HG03135 (cell line): ENCODE measurements at regions not wholly inside any gene's neighbourhood (a gene's known extent, or its start where the extent isn't known, plus 50 kb on each side); places are given as distances from the start of the nearest gene placed in this dataset.

Experiments used
- ATAC-seq: cut with Tn5 transposase; IDR thresholded peaks from one replicate; pipeline ENCODE4 v1.9.1; 2021; ENCODE audit warnings: mild to moderate bottlenecking, moderate library complexity; ENCODE audit not compliant: unreplicated experiment

- ATAC-seq = no peak
Observed at GRCh38 chr6:67300430-67301040, 1334.5 kb upstream of the ADGRB3 start.

DNA sequence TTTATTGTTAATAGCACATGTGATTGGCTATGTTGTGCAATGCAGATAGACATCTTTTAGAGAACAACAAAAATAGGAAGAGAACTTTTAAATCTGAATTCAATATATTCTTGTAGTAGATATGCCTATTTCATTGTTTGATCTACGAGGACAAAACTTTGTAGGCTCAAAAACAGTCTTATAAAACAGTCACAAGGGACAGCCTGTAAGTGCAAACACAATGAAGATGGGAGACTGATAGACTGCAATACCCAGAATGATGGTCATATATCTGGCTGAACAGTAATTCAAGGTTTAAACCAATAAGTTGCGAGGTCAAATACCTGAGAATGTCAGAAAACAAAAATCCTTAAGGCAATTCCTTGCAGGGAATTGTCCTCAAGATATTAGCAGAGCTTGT lies 1342.9 kb upstream of the ADGRB3 start:
- ATAC-seq = no peak

DNA sequence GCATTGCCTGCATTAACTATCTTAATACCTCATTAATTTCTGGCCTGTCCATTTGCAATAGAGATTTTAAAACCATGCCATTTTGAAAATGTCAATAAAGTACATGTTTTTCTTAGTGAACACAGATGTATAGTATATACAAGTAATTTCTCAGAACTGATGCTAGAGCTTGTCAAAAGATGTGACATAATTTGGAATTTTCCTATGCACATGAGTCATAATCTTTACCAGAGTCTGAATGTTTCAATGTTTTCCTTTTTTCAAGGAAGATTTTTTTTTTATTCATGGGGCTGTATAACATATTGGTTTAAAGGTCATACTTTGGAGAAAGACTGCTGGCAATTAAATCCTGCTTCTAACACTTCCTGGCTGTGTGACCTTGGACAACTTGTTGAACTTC lies 1347.5 kb upstream of the ADGRB3 start:
- ATAC-seq = no peak

DNA sequence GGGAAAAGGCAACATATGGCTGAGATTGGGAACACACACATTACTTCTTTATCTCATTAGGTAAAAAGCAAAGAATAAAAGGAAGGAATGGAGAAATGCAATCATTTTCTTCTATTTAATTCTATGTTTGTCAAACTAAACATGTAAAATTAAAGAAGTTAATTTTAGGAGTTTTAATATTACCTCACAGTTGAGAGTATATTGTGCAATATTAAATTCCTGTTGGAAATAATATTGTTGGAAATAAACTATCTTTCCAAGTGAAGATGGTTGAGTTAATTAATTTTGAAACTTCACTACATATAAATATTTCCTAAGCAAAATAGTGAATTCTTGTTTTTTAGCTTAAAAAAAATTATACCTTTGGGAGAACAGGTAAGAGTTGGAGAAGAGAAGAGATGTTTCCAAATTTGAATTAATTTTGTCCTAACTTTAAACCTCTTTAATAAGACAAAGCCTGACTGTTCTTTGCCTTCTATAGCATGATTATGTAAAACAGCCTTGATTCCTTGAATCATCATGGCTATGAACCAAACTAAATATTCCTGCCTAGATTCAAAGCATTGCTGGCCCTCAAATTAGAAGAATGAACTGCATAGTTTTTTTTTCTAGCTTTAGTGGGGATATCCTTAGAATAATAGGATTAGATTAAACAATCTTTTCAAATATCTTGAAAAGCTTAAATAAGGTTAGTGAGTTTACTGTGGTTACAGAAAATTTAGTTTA lies 1349.1 kb upstream of the ADGRB3 start:
- no peak for ATAC-seq

GRCh38 chr6:67277312-67277711 lies 1357.8 kb upstream of the ADGRB3 start:
- no peak for ATAC-seq

DNA sequence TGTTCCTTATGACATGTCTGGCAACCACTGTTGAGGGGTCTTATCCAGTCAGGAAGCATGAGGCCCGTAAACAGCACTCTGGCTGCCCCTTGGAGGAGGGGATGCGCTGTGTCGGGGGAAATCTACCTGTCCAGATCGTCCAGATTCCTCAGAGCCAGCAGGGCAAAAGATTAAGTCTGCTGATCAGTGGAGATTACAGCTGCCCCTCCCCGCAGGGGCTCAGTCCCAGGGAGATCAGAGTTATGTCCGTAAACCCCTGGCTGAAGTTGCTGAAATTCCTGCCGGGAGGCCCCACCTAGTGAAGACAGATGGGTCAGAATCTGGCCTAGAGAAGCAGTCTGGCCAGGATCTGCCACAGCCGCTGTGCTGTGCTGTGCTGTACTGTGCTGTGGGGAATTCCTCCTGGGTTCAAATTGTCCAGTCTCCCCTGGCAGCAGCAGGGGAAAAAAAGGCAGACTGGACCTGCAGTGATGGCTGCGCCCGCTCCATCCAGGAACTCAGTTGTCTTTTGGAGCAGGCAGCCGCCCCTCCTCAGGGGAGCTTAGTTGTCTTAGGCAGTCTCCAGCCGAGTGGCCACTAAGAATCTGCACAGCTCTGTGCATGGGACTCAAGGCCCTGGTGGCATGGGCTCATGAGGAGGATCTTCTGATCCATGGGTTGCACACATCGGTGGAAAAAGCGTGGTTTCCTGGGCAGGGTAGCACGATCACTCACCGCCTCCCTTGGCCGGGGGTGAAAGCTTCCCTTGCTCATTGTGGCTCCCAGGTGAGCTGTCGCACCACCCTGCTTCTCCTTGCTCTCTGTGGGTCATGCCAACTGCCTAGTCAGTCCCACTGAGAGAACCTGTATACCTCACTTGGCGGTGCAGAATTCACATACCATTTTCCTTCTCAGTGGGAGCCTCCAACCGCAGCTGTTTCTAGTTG lies 1368.8 kb upstream of the ADGRB3 start:
- ATAC-seq = no peak

GRCh38 chr6:67252663-67253062 lies 1382.4 kb upstream of the ADGRB3 start:
- no peak for ATAC-seq

DNA sequence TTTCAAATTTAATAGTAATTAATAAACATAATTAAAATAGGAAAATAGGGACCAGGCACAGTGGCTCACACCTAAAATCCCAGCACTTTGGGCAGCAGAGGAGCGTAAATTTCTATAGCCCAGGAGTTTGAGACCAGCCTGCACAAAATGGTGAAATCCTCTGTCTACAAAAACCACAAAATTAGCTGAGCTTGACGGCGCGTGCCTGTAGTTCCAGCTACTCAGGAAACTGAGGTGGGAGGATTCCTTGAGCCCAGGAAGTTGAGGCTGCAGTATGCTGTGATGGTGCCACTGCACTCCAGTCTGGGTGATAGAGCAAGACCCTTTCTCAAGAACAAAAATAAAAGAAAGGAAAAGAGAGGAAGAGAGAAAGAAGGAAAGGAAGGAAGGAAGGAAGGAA lies 1387.0 kb upstream of the ADGRB3 start:
- ATAC-seq = no peak

DNA sequence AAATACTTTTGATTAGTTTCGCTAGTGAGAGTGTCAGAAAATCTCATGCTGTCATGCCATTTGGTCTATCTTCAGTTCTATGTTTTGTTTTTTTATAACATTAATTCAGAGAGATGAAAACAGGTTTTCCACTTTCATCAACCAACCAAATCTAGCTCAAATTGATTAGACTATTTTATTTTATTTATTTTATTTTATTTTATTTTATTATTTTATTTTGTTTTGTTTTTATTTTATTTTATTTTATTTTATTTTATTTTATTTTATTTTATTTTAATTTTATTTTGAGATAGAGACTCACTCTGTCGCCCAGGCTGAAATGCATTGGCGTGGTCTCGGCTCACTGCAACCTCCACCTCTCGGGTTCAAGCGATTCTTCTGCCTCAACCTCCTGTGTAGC lies 1391.0 kb upstream of the ADGRB3 start:
- ATAC-seq = no peak

GRCh38 chr6:67237277-67237676 lies 1397.8 kb upstream of the ADGRB3 start:
- no peak for ATAC-seq

DNA sequence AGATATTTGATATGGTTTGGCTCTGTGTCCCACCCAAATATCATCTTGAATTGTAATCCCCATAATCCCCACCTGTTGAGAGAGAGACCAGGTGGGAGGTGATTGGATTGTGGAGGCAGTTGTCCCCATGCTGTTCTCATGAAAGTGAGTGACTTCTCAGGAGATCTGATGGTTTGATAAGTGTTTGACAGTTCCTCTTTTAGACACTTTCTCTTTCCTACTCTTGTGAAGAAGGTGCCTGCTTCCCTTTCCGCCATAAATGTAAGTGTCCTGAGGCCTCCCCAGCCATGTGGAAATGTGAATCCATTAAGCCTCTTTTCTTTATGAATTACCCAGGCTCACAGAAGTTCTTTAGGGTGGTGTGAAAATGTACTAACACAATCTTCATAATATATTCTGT lies 1404.0 kb upstream of the ADGRB3 start:
- ATAC-seq = no peak

DNA sequence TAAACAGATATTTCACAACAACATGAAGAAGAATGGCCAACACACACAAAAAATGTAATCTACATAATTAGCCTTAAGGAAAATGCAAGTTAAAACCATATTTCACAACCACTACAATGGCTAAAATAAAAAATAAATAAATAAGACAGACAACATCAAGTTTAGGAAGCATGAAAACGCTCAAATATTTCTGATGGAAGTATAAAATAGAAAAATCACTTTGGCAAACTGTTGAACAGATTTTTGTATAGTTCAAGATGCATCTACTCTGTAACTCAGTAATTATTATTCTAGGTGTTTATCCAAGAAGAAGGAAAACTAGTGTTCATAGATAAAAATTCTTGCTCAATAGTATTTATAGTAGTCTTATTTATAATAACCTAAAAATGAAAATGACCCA lies 1410.1 kb upstream of the ADGRB3 start:
- no peak for ATAC-seq

DNA sequence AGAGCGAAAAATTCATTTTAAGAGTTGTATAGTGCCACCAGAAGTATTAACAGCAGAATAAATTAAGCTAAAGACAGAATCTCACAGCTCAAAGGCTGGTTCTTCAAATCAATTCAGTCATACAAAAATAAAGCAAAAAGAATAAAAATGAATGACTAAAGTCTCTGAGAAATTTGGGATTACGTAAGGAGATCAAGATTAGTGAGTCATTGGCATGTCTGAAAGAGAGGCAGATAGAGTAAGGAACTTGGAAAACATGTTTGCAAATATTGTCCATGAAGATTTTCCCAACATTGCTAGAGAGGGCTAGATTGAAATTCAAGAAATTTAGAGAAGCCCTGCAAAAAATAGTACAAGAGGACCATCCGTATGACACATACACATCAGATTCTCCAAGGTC lies 1413.9 kb upstream of the ADGRB3 start:
- no peak for ATAC-seq

- ATAC-seq = no peak
Observed at GRCh38 chr6:67219346-67219745, 1415.7 kb upstream of the ADGRB3 start.

GRCh38 chr6:67212584-67212983 lies 1422.5 kb upstream of the ADGRB3 start:
- no peak for ATAC-seq

GRCh38 chr6:67210450-67210849 lies 1424.6 kb upstream of the ADGRB3 start:
- ATAC-seq = no peak

GRCh38 chr6:67201563-67201962 lies 1433.5 kb upstream of the ADGRB3 start:
- no peak for ATAC-seq

- ATAC-seq = no peak
Observed at GRCh38 chr6:67200626-67201403, 1434.3 kb upstream of the ADGRB3 start.

DNA sequence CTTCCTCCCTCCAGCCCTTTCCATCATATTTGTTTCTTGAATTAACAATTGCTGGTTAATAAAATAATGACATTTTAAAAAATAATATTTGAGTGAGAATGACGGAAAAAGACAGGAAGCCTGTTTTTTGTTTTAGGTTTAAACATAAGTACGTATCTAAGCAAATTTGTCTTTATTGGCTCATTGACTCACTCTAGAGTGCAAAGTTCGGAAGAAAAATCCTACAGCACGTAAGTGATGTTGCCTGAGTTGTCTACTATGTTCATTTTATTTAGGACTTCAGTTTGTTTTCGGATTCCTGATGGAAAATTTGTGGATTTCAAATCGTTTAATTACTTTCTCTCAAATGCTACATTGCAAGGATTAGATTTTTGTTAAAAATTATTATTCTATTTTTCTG lies 1435.7 kb upstream of the ADGRB3 start:
- ATAC-seq = no peak

DNA sequence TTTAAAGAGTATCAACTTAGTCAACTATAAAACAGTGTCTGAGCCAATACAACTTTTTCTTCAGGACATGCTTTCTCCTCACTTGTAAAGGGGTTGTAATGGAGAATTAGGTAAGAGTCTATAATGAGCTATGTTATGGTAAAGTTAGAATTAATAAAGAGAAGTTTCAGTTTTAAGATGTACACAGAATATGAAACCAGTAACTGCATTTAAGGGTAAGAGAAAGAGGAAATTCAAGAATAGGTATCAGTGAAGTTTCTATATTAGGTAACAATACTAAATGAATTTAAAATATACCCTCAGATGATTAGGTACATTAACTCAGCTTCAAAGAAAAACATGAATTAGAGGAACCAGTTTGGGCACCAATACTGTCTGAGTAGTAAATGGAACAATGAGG lies 1444.3 kb upstream of the ADGRB3 start:
- no peak for ATAC-seq

GRCh38 chr6:67184405-67184804 lies 1450.7 kb upstream of the ADGRB3 start:
- no peak for ATAC-seq
